HEK293 (cell line): ENCODE measurements at regions not wholly inside any gene's neighbourhood (a gene's known extent, or its start where the extent isn't known, plus 50 kb on each side); places are given as distances from the start of the nearest gene placed in this dataset.

ENCODE experiments used
- CTCF ChIP-seq: fragments of 450-650 bp; formaldehyde crosslinking; IDR thresholded peaks from 2 replicates; pipeline ENCODE4 v1.5.1; 2016; ENCODE audit warnings: missing biosample characterization, missing genetic modification characterization
- GLI4 ChIP-seq: fragments of 450-650 bp; formaldehyde crosslinking; IDR thresholded peaks from 2 replicates; pipeline ENCODE4 v1.5.1; 2016; ENCODE audit warnings: missing biosample characterization, missing genetic modification characterization
- RBAK ChIP-seq: fragments of 450-650 bp; formaldehyde crosslinking; IDR thresholded peaks from 2 replicates; pipeline ENCODE4 v1.5.1; 2016; ENCODE audit warnings: missing biosample characterization, missing genetic modification characterization
- SCRT1 ChIP-seq: fragments of 450-650 bp; formaldehyde crosslinking; IDR thresholded peaks from 2 replicates; pipeline ENCODE4 v1.5.1; 2016; ENCODE audit warnings: missing biosample characterization, missing genetic modification characterization, borderline replicate concordance
- ZBTB21 ChIP-seq: fragments of 450-650 bp; formaldehyde crosslinking; IDR thresholded peaks from 2 replicates; pipeline ENCODE4 v1.5.1; 2017; ENCODE audit warnings: missing biosample characterization, missing genetic modification characterization
- ZNF202 ChIP-seq: fragments of 450-650 bp; formaldehyde crosslinking; IDR thresholded peaks from 2 replicates; pipeline ENCODE4 v1.5.1; 2016; ENCODE audit warnings: missing biosample characterization, missing genetic modification characterization, borderline replicate concordance
- ZNF324 ChIP-seq: fragments of 450-650 bp; formaldehyde crosslinking; IDR thresholded peaks from 2 replicates; pipeline ENCODE4 v1.5.1; 2016; ENCODE audit warnings: missing biosample characterization, missing genetic modification characterization
- ZNF654 ChIP-seq: fragments of 450-650 bp; formaldehyde crosslinking; IDR thresholded peaks from 2 replicates; pipeline ENCODE4 v1.5.1; 2016; ENCODE audit warnings: low read depth, missing biosample characterization, missing genetic modification characterization
- ZNF843 ChIP-seq: fragments of 450-650 bp; formaldehyde crosslinking; IDR thresholded peaks from 2 replicates; pipeline ENCODE4 v1.5.1; 2016; ENCODE audit warnings: missing biosample characterization, missing genetic modification characterization
- TF ChIP-seq, protein P1 (sequence below): fragments of 450-650 bp; formaldehyde crosslinking; IDR thresholded peaks from 2 replicates; pipeline ENCODE4 v1.5.1; 2016; ENCODE audit warnings: missing biosample characterization, missing genetic modification characterization, low read depth

DNA sequence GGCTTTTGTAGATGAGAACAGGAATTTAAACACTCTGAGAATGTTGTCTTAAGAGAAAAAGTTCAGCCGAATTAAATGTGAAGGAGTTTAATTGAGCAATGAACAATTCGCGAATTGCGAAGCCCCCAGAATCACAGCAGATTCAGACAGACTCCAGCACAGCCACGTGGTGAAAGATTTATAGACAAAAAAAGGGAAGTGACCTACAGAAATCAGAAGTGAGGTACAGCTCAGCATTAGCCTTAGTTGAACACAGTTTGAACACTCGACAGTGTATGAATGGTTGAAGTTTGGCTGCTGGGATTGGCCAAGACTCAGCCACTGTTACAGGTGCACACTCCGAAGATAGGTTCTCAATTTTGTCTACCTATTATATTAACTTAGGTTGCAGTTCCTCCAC, 264.0 kb upstream of the CHST9 start:
- TF ChIP-seq RBAK (tag by site-specific recombination) = no peak
- no peak for TF ChIP-seq CTCF
- TF ChIP-seq ZNF324 (tag by site-specific recombination) = no peak
- no peak for TF ChIP-seq ZNF843 (tag by site-specific recombination)
- TF ChIP-seq ZNF202 (tag by site-specific recombination) = no peak
- TF ChIP-seq ZNF654 = no peak
- TF ChIP-seq ZBTB21 (tag by site-specific recombination) = no peak
- TF ChIP-seq GLI4 (tag by site-specific recombination) = no peak
- TF ChIP-seq, protein P1, sequence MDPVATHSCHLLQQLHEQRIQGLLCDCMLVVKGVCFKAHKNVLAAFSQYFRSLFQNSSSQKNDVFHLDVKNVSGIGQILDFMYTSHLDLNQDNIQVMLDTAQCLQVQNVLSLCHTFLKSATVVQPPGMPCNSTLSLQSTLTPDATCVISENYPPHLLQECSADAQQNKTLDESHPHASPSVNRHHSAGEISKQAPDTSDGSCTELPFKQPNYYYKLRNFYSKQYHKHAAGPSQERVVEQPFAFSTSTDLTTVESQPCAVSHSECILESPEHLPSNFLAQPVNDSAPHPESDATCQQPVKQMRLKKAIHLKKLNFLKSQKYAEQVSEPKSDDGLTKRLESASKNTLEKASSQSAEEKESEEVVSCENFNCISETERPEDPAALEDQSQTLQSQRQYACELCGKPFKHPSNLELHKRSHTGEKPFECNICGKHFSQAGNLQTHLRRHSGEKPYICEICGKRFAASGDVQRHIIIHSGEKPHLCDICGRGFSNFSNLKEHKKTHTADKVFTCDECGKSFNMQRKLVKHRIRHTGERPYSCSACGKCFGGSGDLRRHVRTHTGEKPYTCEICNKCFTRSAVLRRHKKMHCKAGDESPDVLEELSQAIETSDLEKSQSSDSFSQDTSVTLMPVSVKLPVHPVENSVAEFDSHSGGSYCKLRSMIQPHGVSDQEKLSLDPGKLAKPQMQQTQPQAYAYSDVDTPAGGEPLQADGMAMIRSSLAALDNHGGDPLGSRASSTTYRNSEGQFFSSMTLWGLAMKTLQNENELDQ = no peak
- no peak for TF ChIP-seq SCRT1 (tag by site-specific recombination)
